NOMO-1 (cell line): ENCODE measurements at regions not wholly inside any gene's neighbourhood (a gene's known extent, or its start where the extent isn't known, plus 50 kb on each side); places are given as distances from the start of the nearest gene placed in this dataset.
A peak's percentile ranks its signal among the peaks of the same experiment; 100 is the strongest.

Experiments used
- DNase-seq, 2 experiments: peaks; one replicate each; lab custom pipeline; 2025; ENCODE audit not compliant: unreplicated experiment in 2 of 2; lab: John Stamatoyannopoulos, UW

GRCh38 chr13:69579351-69579750 lies 528.3 kb upstream of the ATXN8OS start:
- no peak for DNase-seq

- no peak for DNase-seq
Observed at GRCh38 chr13:69571606-69572323, 535.9 kb upstream of the ATXN8OS start.

- no peak for DNase-seq
Observed at GRCh38 chr13:69567514-69567913, 540.1 kb upstream of the ATXN8OS start.

GRCh38 chr13:69566104-69566716 lies 541.4 kb upstream of the ATXN8OS start:
- DNase-seq: no peak

- peak; percentile 7 to 19 for DNase-seq
Observed at GRCh38 chr13:69565334-69565733, 542.3 kb upstream of the ATXN8OS start.

GRCh38 chr13:69556540-69557196 lies 551.0 kb upstream of the ATXN8OS start:
- no peak for DNase-seq

GRCh38 chr13:69553976-69554375 lies 553.6 kb upstream of the ATXN8OS start:
- DNase-seq: no peak

- no peak for DNase-seq
Observed at GRCh38 chr13:69551193-69551592, 556.4 kb upstream of the ATXN8OS start.

- no peak for DNase-seq
Observed at GRCh38 chr13:69547780-69548179, 559.8 kb upstream of the ATXN8OS start.

- no peak for DNase-seq
Observed at GRCh38 chr13:69545551-69545950, 562.1 kb upstream of the ATXN8OS start.

- no peak for DNase-seq
Observed at GRCh38 chr13:69524459-69525150, 583.0 kb upstream of the ATXN8OS start.

- DNase-seq: no peak
Observed at GRCh38 chr13:69496981-69497380, 610.6 kb upstream of the ATXN8OS start.

GRCh38 chr13:69495096-69495495 lies 612.5 kb upstream of the ATXN8OS start:
- no peak for DNase-seq

GRCh38 chr13:69487576-69487975 lies 620.0 kb upstream of the ATXN8OS start:
- DNase-seq: no peak

- DNase-seq: no peak
Observed at GRCh38 chr13:69485991-69486592, 621.5 kb upstream of the ATXN8OS start.

- no peak for DNase-seq
Observed at GRCh38 chr13:69477451-69477850, 630.2 kb upstream of the ATXN8OS start.

- no peak for DNase-seq
Observed at GRCh38 chr13:69474011-69474685, 633.5 kb upstream of the ATXN8OS start.

- DNase-seq: no peak
Observed at GRCh38 chr13:69468624-69469023, 639.0 kb upstream of the ATXN8OS start.

GRCh38 chr13:69461397-69461796 lies 646.2 kb upstream of the ATXN8OS start:
- no peak for DNase-seq

- DNase-seq: no peak
Observed at GRCh38 chr13:69459346-69459745, 648.3 kb upstream of the ATXN8OS start.
